CD1c-positive myeloid dendritic cell (primary cell): ENCODE measurements at regions not wholly inside any gene's neighbourhood (a gene's known extent, or its start where the extent isn't known, plus 50 kb on each side); places are given as distances from the start of the nearest gene placed in this dataset.

ENCODE experiments used
- DNase-seq: peaks from one replicate; pipeline ENCODE4 v3.0.0-alpha.2; 2016; ENCODE audit errors: extremely low spot score

DNA sequence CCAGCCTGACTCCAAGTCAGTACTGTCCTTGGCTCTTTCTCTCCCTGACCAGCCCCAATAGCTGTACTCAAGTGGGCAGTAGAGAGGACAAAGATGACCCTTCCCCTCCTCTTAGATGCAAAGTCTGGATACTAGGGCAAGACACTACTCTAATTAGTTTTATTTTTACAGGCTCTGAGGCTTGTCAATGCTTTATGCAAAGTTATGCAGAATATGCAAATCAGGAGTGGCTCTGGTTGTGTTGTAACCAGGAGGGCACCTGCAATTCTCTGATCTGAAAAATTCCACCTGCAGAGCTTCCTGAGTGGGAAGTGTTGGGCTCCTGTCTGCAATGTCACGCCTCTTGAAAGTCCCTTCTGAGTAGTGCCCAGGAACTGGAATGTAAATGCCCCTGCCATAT lies 201.5 kb downstream of the RGS3 start:
- DNase-seq, result no peak

DNA sequence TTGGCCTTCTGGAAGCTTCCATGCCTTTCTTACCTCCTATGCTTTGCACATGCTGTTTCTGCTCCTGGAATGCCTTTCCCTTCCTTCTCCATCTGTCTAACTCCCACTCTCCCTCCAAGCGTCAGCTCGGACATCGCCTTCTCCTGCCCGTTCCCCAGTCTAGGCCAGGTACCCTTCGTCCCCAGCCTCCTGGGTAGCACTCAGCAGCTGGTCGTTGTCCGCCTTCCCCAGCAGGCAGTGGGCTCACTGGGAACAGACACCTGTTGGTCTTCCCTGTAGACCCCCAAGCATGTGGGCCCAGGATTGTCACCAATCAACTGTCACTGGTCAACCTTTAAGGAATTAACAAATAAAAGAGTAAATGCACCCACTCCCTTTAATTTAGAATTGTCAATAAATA lies 202.2 kb downstream of the RGS3 start:
- no peak for DNase-seq

DNA sequence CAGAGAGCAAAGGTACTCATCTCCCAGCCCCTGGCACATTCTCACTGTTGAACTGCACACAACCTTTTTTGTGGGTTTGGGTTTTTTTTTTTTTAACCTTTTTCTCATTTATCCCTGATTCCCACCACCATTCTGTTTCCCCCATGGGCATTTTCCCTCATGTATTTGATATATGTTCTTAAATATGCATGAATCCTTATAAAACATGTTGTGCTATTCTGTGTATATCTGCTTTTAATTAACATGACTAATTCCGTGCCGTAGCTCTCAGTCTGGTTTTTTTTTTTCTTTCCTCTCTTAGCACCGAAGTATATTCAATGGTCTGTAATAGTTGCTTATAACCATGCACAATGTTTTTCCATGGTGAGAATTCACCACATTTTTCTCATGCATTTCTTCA lies 204.5 kb downstream of the RGS3 start:
- DNase-seq, result no peak

DNA sequence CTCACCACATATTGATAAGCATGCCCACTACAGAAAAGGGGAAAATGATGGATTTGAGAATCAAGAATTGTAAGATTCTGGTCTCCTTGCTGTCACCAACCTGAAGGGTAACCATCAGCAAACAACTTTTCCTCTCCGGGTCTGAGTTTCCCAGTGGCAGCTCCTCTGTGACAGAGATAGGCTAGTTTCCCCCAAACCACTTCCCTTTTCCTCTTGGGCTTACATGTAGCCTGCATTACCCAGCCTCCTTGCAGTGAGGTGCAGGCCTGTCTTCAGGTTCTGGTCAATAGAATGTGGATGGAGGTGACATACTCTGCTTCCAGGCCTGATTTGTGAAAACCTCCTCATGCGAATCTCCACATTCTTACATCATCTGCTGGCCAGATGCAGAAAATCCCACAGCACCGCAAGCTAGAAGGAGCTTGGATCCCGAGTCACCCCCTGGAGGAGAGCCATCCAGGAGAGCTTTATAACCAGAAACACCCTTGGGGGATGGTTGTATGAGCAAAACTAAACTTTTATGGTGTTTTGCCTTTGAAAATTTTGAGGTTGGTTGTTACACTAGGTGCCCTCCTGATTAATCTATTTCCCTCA lies 206.1 kb downstream of the RGS3 start:
- DNase-seq, result no peak

DNA sequence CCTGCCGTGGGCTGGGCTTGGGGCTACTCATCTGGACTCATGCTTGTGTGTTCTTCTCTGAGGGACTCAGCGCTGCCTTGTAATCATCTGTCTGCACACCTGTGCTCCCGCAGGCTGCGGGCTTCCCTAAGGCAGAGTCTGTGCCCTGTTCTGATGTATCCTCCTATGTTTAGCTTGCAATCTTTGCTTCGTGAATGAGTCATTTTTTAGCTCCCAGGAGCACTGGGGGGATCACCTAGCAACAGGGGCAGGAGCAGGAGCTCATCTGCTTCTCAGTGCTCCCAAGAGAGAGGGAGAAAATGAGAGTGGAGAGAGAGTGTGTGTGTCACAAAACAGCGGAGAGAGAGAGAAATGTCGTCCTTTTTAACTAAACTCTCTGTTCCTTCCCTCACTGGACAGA lies 202.4 kb upstream of the ZNF618 start:
- DNase-seq, result no peak

DNA sequence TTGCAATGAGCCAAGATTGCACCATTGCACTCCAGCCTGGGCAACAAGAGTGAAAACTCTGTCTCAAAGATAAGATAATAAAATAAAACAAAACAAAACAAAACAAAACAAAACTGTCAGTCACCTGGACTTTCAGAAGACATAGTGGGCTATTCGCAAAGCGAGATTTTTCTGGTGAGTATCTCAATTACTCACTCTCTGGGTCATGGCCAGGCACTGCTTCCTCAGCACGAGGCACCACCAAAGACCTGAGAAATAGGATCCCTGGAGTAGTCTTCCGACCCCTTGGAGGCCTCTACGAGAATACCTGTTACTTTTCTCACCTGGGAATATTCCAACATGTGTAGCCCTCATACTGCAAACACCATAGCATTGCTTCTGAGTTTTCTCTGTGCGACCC lies 201.7 kb upstream of the ZNF618 start:
- DNase-seq, result no peak

DNA sequence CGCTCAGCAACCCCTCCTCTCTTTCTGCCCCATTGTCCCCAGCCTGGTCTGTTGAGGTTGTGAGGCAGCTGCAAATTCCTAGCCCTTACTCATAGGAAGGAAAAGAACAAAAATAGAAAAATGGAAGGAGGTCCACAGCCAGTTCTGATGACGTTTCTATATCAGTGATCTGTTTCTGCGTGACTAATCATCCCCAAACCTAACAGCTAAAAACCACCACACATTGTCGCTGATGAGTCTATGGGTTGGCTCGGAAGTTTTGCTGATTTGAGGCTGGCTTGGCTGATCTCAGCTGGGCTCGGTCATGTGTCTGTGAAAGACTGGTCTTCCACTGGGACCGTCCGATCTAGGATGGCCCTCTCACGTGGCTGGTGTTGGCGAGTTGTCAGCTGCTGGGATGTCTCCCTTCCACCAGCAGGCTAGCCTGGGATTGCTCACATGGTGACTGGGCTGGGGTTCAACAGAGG lies 200.6 kb upstream of the ZNF618 start:
- DNase-seq, result peak; percentile 23

DNA sequence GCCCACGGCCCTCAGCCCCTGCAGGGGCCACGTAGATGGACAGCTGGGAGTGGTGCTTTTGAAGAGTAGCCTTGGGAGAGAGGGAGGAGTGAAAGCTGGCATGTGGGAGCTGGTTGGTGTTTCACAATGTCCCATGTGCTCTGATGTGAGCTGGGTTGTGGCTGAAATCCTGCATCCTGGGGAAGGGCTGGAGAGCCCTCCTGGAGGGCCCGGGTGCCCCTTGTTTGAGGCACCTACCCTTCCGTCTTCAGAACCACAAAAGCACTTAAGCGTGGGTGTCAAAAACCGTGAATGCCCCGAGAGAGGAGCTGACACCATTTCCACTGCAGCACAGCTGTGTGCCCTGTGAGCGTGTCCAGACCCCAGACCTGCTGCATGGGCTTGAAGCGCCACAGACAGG lies 199.1 kb upstream of the ZNF618 start:
- DNase-seq, result no peak

DNA sequence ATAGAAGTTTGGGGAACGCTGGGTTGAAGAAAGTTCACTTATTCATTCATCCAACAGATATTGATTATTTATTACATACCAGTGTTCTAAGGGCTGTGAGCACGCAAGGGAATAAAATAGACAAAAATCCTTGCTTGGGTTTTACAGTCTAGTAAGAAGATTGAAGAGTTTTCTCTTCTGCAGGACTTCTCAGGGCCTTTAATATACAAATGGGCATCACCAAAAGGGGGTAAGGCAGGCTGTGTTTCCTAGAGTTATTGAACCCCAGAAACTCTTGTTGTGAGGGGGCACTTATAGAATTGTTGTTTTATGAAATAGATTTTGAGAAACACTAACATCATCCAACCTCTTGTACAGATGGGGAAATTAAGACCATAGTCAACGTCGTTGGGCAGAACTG lies 198.5 kb upstream of the ZNF618 start:
- no peak for DNase-seq

DNA sequence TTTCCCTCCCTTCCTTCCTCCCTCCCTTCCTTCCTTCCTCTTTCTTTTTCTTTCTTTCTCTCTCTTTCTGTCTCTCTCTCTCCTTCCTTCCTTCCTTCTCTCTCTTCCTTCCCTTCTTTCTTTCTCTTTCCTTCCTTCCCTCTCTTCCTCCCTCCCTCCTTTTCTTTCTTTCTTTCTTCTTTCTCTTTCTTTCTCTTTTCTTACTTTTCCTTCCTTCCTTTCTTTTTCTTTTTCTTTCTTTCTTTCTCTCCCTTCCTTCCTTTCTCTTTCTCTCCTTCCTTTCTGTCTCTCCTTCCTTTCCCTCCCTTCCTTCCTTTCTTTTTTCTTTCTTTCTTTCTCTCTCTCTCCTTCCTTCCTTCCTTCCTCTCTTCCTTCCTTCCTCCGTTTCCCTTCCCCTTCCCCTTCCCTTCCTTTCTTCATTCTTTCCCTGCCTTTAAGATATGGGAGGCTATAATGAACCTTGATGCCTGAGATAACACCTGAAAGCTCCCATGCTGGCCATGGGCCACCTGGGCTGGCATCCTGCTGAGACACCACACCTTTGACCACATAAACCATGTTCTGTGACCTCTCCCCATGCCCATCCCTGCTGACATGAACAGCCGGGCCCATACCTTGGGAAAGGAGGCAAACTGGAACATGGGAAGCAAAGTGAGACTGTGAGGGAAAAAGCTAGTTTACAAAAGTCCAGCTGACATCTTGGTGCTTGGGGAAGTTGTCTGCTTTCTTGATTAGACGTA lies 197.8 kb upstream of the ZNF618 start:
- DNase-seq, result no peak

DNA sequence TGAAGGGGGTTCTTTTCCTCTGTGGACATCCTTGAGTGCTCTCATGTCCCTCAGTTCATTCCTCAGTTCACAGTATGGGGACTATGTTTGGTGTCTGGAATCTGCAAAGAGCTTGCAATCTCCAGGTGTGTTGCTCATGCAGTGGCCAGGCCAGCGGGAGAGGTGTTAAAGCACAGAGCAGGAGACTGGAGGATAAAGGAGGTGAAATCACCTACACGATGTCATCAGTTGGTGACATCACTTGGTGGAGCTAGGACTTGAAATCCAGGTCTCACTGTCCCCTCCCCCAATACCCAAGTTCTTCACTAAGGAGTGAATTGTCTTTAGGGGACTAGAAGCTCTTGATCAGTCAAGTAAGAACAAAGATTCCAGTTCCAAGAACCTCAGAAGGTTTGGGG lies 197.3 kb upstream of the ZNF618 start:
- no peak for DNase-seq

DNA sequence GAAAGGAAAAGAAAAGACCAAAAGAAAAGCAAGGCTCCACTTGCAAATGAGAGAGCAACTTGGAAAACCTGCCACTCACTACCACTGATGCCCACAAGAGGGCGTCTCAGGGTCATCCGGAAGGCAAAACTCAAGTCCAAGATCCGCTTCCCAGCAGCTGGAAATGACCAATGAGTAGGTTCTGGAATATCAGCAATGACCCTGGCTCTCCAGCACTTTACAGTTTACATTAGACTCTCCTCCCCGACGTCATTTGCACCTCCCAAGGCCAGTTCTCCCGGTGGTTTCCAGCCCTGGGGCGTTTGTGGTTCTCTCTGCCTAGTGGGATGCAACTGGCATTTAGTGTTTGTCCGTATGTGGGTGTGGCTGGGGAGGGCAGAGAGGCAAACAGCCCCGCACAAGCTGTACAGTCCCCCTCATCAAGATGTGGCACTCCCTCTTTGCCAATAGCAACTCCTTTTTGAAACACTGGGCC lies 193.8 kb upstream of the ZNF618 start:
- DNase-seq, result peak; percentile 62

DNA sequence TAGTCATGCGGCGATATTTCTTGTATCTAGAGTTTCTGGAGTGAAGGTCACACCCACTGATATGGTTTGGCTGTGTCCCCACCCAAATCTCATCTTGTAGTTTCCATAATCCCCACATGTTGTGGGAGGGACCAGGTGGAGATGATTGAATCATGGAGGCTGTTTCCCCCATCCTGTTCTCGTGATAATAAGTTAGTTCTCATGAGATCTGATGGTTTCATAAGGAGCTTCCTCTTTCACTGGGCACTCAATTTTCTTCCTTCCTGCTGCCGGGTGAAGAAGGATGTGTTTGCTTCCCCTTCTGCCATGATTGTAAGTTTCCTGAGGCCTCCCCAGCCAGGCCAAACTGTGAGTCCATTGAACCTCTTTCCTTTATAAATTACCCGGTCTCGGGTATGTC lies 190.5 kb upstream of the ZNF618 start:
- peak; percentile 40 for DNase-seq

DNA sequence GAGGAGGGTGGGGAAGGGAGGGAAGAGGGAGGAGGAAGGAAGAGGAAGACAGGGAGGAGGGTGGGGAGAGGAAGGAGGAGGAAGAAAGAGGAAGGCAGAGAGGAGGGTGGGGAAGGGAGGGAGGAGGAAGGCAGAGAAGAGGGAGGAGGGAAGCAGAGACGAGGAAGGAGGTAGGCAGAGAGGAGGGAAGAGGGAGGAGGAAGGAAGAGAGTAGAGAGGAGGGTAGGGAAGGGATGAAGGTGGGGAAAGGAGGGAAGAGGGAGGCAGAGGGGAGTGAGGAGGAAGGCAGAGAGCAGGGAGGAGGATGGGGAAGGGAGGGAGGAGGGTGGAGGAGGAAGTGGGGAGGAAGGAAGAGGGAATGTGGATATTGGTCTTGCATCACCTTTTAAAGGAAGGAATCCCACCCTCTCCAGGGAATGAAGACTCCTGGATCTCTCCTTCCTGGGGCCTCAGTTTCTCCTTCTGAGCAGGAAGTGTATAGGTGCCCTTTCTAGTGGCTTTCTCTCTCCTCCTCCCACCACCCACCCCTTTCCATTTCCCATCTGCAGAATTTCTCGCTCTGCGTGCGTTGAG lies 188.9 kb upstream of the ZNF618 start:
- no peak for DNase-seq

DNA sequence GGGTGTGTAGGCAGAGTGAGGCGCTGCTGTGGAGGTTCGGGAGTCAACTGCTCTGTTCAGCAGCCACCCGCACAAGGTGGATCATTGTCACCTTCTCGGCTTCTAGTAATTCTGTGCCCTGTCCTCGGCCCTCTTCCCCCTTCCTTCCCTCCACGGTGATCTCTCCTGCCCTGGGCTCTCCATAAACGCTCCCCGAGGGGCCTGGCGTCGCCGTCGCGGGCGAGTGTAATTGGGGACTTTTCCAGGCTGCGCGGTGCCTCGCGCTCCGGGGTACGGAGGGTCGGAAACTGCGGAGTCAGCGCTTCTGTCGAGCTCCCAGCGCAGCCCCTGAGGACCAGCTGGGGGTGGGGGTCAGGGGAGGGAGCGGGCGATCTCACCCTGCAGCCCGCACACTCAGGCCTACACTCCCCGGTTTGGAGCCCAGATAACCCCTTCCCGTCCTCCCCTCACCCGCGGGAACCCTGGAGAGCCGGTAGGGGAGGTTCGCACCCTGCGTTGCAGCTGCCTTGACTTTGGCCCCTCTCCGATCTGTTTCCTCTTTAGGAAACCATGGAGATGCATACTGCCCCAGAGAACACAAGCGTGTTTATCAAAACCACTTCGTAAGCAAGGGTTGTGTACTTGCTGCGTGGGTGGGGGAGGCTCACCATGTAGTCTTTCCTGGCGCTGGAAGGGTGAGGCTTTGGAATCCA lies 188.3 kb upstream of the ZNF618 start:
- no peak for DNase-seq

DNA sequence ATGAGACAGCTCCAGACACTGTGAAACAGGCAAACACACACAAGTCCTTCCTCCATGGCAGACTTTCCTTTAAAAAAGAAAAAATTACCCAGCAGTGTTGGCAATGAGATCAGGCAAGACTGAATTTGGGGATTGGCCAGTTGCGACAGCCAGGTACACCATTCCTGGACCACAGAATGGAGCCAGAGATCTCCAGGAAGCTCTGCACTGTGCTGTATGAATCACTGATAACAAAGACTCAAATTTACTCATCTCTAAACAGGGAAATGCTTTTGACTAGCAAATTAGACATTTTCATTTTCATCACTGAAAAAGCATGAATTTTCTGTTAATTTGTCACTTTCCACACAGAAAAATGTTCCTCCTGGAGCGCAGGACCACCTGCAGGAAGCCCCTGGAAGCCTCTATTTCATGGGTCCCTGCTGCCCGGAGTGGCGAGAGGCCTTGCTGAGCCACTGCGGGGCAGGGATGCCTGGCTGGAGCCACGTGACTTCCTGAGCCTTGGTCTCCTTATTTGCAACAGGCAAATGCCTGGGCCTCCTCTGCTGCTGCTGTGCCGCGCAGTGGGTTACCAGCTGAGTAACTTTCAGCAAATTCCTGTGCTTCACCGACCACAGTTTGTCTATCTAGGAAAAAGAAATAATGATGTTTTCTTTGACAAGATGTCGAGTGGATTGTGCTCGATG lies 185.9 kb upstream of the ZNF618 start:
- no peak for DNase-seq

DNA sequence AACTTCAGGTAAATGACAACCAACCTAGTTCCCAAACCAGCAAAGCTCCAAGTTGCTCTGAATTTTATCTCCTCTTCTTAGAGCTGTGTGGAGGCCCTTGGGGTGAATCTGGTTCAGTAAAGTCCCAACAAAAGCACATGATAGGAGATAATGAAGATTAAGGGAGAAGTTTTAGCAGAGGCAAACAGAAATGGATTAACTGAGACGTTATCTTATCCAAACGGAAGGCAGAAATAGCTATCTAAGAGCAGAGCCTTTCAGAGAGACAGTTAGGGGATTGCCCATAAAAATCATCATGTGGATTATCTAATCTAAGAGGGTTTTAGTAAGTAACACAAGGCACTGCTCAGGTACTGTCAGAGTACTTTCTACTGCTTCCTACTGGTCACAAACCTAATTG lies 183.9 kb upstream of the ZNF618 start:
- DNase-seq, result no peak

DNA sequence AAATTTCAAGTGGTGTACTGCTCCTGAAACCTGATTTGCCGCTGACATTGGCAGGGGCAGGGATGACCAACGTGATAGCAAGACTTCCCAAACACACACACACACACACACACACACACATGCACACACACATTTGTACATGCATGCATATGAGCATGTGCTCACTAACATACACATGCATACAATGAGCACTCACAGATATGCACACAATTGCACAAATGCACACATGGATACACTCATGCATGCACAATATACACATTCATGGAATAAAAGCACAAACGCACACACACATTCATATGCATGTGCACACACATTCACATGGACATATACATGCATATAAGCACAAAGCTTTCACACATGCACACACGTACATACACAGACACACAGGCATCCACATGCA lies 181.2 kb upstream of the ZNF618 start:
- DNase-seq, result no peak

DNA sequence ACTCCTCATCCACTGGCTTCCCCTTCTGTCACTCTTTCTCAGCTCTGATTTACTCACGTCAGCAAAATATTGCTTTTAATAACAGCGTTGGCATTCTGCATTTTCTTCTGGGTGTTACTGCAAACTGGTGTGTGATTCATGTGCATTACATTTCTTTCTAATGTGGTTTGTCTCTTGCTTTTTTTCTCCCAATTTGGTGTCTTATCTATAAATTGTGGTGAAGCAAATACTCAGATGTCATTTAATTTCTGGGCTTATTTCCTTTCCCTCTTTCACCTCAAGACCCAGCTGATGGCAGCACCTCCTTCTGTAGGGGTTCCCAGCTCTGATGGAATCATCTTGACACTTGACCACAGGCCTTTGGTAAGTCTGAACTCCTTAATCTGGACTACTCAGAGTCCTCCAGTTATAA lies 180.7 kb upstream of the ZNF618 start:
- no peak for DNase-seq

DNA sequence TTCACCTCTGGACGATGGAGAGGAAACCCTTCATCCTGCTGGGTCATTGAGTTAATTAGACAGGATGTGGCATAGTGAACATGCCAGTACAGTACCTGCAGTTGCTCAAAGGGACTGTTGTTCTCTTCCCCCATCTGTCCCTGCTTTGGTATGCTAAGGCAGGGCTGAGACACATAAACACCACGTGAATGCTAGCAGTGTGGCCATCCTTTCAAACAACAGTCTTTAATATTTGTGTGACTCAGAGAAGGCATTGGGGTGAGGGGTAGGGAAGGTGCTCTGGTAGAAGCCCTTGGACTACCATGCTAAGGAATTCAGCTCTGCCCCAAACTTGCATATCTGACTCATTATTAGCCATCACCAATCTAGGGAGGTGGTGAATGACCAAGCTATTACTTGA lies 180.2 kb upstream of the ZNF618 start:
- DNase-seq, result no peak

DNA sequence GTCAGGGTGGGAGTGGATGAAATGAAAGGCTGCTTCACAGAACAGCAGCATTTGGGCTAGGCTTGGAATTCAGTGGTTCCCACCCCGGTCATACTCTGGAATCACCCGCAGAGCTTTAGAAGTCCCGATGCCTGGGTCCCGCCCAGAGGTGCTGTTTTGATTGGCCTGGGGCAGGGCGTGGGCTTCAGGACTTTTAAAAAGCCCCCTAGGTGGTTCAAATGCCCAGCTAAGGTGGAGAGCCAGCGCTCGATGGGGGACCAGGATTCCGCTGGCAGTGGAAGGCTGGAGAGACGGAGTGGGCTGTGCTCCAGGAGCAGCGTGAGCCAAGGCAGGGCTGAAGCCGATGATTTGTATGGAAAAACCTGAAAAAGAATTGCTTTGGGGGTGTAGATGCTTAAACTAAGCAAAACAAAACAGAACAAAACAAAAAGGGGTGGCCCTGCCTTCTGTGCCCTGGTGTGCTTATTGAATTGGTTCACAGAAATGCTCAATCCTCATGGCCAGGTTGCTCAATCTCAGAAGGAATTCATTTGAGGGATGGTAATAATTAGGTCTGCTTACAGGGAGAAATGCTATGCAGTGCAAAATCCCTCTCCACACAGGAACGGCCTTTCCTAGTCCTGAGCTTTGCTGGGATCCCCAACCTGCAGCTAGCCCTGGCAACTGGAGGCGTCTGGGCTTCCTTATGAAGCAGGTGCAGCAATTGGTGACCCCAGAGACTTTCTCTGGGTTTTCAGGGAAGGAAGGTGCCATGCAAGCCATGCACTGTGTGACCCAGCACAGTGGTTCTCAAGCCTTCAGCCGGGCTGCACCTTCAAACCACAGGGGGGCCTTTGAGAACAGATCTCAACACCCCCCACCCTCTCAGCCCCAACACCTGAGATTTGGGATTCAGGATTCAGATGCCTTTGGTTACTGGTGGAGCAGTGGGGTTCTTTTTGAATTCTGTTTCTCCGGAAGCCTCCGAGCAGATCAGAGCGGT lies 174.0 kb upstream of the ZNF618 start:
- DNase-seq, result no peak
